Astrocyte (in vitro differentiated cells and primary cell): ENCODE measurements at regions not wholly inside any gene's neighbourhood (a gene's known extent, or its start where the extent isn't known, plus 50 kb on each side); places are given as distances from the start of the nearest gene placed in this dataset.
"Not testable (repeated sequence)": the region's sequence is repeated elsewhere in the genome, so short reads cannot be mapped to it uniquely, and the experiment has no call there.

ENCODE experiments used
- EZH2 ChIP-seq: IDR thresholded peaks from 2 replicates; pipeline ENCODE4 v1.6.1; 2012; ENCODE audit warnings: mild to moderate bottlenecking, low read length, inconsistent platforms; ENCODE audit not compliant: insufficient read depth
- TF ChIP-seq, protein P1 (sequence below): IDR thresholded peaks from 2 replicates; pipeline ENCODE4 v1.5.1; 2011; ENCODE audit warnings: low read depth, mild to moderate bottlenecking, inconsistent platforms, low read length, moderate library complexity; ENCODE audit not compliant: insufficient read depth

DNA sequence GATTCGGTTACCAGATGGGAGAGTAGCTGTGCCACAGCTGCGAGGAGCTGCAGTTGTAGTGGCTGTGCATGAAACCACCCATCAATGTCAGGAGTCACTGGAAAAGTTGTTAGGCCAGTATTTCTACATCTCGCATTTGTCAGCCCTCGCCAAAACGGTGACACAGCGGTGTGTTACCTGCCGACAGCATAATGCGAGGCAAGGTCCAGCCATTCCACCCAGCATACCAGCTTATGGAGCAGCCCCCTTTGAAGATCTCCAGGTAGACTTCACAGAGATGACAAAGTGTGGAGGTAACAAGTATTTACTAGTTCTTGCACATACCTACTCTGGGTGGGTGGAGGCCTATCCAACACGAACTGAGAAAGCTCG is 82.8 kb upstream of the TANC1 start:
- TF ChIP-seq, protein P1, sequence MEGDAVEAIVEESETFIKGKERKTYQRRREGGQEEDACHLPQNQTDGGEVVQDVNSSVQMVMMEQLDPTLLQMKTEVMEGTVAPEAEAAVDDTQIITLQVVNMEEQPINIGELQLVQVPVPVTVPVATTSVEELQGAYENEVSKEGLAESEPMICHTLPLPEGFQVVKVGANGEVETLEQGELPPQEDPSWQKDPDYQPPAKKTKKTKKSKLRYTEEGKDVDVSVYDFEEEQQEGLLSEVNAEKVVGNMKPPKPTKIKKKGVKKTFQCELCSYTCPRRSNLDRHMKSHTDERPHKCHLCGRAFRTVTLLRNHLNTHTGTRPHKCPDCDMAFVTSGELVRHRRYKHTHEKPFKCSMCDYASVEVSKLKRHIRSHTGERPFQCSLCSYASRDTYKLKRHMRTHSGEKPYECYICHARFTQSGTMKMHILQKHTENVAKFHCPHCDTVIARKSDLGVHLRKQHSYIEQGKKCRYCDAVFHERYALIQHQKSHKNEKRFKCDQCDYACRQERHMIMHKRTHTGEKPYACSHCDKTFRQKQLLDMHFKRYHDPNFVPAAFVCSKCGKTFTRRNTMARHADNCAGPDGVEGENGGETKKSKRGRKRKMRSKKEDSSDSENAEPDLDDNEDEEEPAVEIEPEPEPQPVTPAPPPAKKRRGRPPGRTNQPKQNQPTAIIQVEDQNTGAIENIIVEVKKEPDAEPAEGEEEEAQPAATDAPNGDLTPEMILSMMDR: not testable (repeated sequence)
- TF ChIP-seq EZH2: not testable (repeated sequence)
